HL-60 (cell line): ENCODE measurements at regions not wholly inside any gene's neighbourhood (a gene's known extent, or its start where the extent isn't known, plus 50 kb on each side); places are given as distances from the start of the nearest gene placed in this dataset.

Source experiments
- DNase-seq, 2 experiments: peaks; one replicate each; pipeline ENCODE4 v3.0.0-alpha.2; 2010 to 2020; ENCODE audit warnings: low read depth in 1 of 2, low spot score in 1 of 2
- H3K27ac ChIP-seq: fragments of 250-450 bp; sonication (Bioruptor Pico); replicated peaks from 2 replicates; pipeline ENCODE4 v1.5.1; 2020; ENCODE audit warnings: mild to moderate bottlenecking, moderate library complexity
- H3K27me3 ChIP-seq: fragments of 250-450 bp; sonication (Bioruptor Pico); 2 replicates; pipeline ENCODE4 v1.5.1; 2021; ENCODE audit warnings: mild to moderate bottlenecking, moderate library complexity; ENCODE audit not compliant: insufficient read depth, poor library complexity, severe bottlenecking
- H3K4me3 ChIP-seq: replicated peaks from 2 replicates; pipeline ENCODE4 v1.5.1; 2011; ENCODE audit warnings: mild to moderate bottlenecking, control low read depth, low read length; ENCODE audit not compliant: insufficient read depth
- GABPA ChIP-seq: IDR thresholded peaks from 2 replicates; pipeline ENCODE4 v1.6.1; 2012; ENCODE audit warnings: low read depth
- POLR2AphosphoS5 ChIP-seq: IDR thresholded peaks from 2 replicates; pipeline ENCODE4 v1.6.1; 2012; ENCODE audit warnings: low read depth
- SPI1 ChIP-seq: IDR thresholded peaks from 2 replicates; pipeline ENCODE4 v1.6.1; 2012; ENCODE audit warnings: low read depth, mild to moderate bottlenecking, borderline replicate concordance
- TF ChIP-seq, protein P1 (sequence below): IDR thresholded peaks from one replicate; pipeline ENCODE4 v1.5.1; 2011; ENCODE audit warnings: low read length, control low read depth, inconsistent platforms; ENCODE audit not compliant: insufficient read depth
- TF ChIP-seq, protein P2 (sequence below): IDR thresholded peaks from 2 replicates; pipeline ENCODE4 v1.6.1; 2012; ENCODE audit warnings: low read depth; ENCODE audit not compliant: insufficient replicate concordance

DNA sequence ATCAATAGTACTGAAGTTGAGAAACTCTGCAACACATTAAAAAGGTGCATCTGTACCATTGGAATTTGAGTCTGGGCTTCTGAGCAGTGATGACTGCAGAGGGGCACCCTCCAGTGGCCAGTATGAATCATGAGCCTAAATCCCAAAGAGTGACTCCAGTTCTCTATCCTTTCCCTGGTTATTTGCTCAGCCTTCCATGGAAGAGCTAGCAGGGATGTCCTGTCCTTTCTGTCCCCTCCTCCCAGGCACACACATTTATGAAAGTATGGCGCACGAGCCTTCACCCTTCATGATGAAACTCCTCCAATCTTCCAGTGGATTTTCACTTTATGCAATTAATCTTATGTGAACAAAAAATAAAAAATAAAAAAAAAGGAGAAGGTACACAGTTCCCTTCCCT is 81.0 kb downstream of the ESM1 start:
- no peaks in the 10 kb centered on the region for H3K27me3 ChIP-seq
- H3K27ac ChIP-seq, result no peak overlapping the region
- no peak for DNase-seq
- no peak overlapping the region for H3K4me3 ChIP-seq
- TF ChIP-seq SPI1, result no peak

- H3K4me3 ChIP-seq, result no peak overlapping the region
- no peak for DNase-seq
- TF ChIP-seq POLR2AphosphoS5 (no peak), SPI1 (no peak), GABPA (no peak)
- TF ChIP-seq, protein P1, sequence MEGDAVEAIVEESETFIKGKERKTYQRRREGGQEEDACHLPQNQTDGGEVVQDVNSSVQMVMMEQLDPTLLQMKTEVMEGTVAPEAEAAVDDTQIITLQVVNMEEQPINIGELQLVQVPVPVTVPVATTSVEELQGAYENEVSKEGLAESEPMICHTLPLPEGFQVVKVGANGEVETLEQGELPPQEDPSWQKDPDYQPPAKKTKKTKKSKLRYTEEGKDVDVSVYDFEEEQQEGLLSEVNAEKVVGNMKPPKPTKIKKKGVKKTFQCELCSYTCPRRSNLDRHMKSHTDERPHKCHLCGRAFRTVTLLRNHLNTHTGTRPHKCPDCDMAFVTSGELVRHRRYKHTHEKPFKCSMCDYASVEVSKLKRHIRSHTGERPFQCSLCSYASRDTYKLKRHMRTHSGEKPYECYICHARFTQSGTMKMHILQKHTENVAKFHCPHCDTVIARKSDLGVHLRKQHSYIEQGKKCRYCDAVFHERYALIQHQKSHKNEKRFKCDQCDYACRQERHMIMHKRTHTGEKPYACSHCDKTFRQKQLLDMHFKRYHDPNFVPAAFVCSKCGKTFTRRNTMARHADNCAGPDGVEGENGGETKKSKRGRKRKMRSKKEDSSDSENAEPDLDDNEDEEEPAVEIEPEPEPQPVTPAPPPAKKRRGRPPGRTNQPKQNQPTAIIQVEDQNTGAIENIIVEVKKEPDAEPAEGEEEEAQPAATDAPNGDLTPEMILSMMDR, result no peak
- TF ChIP-seq, protein P2, sequence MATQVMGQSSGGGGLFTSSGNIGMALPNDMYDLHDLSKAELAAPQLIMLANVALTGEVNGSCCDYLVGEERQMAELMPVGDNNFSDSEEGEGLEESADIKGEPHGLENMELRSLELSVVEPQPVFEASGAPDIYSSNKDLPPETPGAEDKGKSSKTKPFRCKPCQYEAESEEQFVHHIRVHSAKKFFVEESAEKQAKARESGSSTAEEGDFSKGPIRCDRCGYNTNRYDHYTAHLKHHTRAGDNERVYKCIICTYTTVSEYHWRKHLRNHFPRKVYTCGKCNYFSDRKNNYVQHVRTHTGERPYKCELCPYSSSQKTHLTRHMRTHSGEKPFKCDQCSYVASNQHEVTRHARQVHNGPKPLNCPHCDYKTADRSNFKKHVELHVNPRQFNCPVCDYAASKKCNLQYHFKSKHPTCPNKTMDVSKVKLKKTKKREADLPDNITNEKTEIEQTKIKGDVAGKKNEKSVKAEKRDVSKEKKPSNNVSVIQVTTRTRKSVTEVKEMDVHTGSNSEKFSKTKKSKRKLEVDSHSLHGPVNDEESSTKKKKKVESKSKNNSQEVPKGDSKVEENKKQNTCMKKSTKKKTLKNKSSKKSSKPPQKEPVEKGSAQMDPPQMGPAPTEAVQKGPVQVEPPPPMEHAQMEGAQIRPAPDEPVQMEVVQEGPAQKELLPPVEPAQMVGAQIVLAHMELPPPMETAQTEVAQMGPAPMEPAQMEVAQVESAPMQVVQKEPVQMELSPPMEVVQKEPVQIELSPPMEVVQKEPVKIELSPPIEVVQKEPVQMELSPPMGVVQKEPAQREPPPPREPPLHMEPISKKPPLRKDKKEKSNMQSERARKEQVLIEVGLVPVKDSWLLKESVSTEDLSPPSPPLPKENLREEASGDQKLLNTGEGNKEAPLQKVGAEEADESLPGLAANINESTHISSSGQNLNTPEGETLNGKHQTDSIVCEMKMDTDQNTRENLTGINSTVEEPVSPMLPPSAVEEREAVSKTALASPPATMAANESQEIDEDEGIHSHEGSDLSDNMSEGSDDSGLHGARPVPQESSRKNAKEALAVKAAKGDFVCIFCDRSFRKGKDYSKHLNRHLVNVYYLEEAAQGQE, result no peak
- no peak overlapping the region for H3K27ac ChIP-seq
- no peaks in the 10 kb centered on the region for H3K27me3 ChIP-seq
These were observed 82.5 kb downstream of the ESM1 start for GRCh38 chr5:54902791-54903473.

DNA sequence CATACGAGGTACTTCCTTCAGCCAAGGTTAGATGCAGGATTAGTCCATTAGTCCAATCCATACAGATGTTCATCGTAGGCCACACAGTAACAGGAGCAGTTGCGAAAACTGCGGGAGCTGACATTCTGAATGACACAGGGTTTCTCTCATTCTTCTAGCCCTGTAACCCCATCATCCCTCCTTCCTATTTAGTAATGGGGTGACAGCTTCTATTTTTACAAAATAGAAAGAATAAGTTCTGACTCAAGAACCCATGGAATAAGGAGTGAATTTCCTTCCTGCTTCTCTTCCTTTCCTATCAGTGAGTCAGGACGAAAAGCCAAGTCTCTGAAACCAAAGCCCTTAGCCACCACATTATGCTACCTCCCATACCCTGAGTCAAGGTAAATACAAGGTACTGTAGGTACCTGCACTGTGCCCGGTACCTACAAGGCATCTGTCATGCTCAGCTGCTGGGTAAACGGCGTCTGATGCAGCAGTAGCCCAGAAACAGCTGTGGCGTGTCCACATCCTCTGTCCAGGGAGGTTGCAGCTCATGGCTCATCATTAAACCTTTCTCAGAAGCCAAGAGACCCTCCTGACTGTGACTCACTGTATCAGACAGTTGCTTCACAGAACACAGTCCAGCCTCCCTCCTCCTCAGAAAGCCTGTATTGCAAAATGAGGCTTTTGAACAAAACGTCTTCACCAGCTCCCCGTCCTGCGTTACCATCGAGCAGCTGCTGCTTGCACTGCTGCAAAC is 84.2 kb downstream of the ESM1 start:
- Histone ChIP-seq H3K27me3 (no peaks in the 10 kb centered on the region), H3K4me3 (no peak overlapping the region), H3K27ac (no peak overlapping the region)
- peak in 1 of 2 experiments; percentile 16 for DNase-seq
- no peak for TF ChIP-seq GABPA
- TF ChIP-seq, protein P1, result no peak
- TF ChIP-seq, protein P2, result no peak

DNA sequence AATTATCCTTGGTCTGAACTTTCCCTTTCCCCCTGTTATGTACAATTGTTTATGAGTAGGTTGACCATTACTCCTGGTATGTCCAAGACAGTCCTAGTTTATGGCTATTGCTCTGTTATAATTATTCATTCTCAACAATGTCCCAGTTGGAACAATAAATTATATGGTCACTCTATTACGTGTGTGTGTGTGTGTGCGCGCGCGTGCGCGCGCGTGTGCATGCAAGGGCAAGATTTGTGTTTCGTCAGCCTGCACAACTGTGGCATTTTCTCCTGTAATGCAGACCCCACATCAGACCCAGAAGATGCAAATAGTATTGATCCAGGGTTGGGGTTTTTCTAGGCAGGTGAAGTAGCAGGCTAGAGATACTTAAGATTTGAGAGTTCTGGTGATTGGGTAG is 88.4 kb downstream of the ESM1 start:
- Histone ChIP-seq H3K27me3 (no peaks in the 10 kb centered on the region), H3K4me3 (no peak overlapping the region), H3K27ac (no peak overlapping the region)
- no peak for TF ChIP-seq SPI1
- TF ChIP-seq, protein P1, result no peak
- TF ChIP-seq, protein P2, result no peak
- no peak for TF ChIP-seq GABPA
- no peak for TF ChIP-seq POLR2AphosphoS5
- DNase-seq, result no peak
